ENCODE measurements at regions not wholly inside any gene's neighbourhood (a gene's known extent, or its start where the extent isn't known, plus 50 kb on each side); places are given as distances from the start of the nearest gene placed in this dataset.

DNA sequence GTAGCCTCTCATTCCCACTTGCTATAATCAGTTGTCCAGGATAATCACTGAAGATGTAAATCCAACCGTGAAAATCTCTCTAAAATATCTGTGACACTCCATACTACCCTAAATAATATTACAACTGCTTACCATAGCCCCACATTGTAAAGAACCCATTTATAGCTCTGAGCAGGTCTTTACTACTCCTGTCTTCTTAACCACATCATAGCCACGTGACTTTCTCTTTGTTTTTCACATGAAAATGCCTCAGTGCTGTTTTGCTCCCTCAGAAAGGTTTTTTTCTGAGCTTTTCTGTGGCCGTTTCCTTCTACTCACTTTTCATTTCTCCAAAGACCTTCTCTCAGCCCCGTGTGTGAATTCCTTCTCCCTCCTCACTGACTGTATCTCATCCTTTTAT, 662.2 kb upstream of the ADARB2 start:
- no peak for DNase-seq (ENCODE audit: low read depth)

DNA sequence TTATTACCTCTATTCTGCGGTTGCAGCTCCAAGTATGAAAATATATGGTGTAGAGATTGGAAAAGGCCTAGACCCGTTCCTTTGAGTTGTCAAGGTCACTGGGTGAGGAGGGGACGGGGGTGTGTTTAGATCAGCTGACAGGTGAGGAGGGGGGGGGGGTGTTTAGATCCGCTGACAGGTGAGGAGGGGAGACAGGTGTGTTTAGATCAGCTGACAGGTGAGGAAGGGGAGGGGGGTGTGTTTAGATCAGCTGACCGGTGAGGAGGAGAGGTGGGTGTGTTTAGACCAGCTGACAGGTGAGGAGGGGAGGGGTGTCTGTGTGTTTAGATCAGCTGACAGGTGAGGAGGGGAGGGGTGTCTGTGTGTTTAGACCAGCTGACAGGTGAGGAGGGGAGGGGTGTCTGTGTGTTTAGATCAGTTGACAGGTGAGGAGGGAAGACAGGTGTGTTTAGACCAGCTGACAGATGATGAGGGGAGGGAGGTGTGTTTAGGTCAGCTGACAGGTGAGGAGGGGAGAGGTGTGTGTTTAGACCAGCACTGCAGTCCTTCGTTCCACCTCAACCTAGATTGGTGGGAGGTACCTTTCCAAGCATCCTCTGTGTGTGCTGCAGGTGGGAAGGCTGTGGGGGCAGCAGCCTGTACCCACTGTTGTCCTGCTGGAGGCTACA, 655.0 kb upstream of the ADARB2 start:
- H3K4me3 ChIP-seq (ENCODE audit: low read length): no peak overlapping the region
- no peak for DNase-seq (ENCODE audit: low read depth)
- TF ChIP-seq, protein P1, sequence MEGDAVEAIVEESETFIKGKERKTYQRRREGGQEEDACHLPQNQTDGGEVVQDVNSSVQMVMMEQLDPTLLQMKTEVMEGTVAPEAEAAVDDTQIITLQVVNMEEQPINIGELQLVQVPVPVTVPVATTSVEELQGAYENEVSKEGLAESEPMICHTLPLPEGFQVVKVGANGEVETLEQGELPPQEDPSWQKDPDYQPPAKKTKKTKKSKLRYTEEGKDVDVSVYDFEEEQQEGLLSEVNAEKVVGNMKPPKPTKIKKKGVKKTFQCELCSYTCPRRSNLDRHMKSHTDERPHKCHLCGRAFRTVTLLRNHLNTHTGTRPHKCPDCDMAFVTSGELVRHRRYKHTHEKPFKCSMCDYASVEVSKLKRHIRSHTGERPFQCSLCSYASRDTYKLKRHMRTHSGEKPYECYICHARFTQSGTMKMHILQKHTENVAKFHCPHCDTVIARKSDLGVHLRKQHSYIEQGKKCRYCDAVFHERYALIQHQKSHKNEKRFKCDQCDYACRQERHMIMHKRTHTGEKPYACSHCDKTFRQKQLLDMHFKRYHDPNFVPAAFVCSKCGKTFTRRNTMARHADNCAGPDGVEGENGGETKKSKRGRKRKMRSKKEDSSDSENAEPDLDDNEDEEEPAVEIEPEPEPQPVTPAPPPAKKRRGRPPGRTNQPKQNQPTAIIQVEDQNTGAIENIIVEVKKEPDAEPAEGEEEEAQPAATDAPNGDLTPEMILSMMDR (IDR thresholded peaks at IDR 0.05; ENCODE audit: insufficient read depth, low read depth, low read length, missing control alignments): no peak

More for the DNA sequence above, 662.2 kb upstream of the ADARB2 start:
- TF ChIP-seq, protein P1 (IDR thresholded peaks at IDR 0.05; ENCODE audit: insufficient read depth, low read depth, low read length, missing control alignments): no peak
- no peak overlapping the region for H3K4me3 ChIP-seq (ENCODE audit: low read length)

DNA sequence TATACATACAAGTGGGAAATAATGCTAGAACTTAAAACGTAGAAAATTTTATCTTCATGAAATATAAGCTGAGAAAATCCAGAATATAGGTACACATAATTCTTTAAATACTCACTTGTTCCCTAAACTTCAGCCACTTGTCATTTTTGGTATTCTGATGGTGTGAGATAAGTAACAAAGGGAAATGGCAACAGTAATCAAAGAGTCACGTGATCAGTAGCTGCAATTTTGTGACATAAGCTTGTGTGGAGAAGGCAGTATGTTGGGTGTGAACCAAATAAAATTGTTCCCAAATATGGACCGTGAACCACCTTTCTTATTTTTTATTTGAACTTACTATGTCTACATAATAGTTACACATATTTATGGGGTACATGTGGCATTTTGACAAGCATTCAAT, 650.3 kb upstream of the ADARB2 start:
- no peak for DNase-seq (ENCODE audit: low read depth)
- TF ChIP-seq, protein P1 (IDR thresholded peaks at IDR 0.05; ENCODE audit: insufficient read depth, low read depth, low read length, missing control alignments): no peak
- no peak overlapping the region for H3K4me3 ChIP-seq (ENCODE audit: low read length)

DNA sequence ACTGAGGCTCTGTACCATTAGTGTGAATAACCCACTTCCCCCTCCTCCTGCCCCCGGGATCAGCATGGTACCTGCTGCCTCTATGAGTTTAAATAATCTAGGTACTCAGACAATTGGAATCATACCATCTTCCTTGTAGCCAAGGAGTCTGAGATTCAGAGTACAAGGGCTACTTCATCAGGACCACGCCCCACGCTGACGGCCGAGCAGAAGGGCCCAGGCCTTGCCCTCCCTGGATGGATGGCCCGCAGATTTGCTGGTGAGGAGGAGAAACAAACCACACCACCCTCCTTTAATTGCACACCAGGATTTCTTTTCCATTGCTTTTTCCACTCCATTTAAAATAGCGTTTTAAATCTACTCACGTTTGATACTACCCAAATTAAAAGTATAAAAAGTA, 649.9 kb upstream of the ADARB2 start:
- DNase-seq (ENCODE audit: low read depth): no peak
- TF ChIP-seq, protein P1 (IDR thresholded peaks at IDR 0.05; ENCODE audit: insufficient read depth, low read depth, low read length, missing control alignments): no peak
- H3K4me3 ChIP-seq (ENCODE audit: low read length): no peak overlapping the region

DNA sequence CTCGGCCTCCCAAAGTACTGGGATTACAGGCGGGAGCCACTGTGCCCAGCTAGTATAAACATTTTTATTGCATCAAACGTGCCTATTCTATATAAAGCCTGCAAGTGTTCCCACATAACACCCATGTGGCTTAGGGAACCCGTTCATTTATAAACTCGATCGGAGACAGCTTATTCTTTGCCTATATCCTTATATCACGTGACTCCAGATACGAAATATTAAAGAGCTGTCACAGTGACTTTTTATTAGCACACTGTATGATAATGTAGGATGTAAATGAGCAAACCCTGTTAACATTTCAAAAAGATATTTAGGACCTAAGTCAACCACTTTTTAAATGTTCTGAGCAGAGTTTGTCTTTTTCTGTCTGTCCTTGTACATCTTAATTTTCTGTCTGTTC, 642.9 kb upstream of the ADARB2 start:
- TF ChIP-seq, protein P1 (IDR thresholded peaks at IDR 0.05; ENCODE audit: insufficient read depth, low read depth, low read length, missing control alignments): no peak
- no peak for DNase-seq (ENCODE audit: low read depth)

DNA sequence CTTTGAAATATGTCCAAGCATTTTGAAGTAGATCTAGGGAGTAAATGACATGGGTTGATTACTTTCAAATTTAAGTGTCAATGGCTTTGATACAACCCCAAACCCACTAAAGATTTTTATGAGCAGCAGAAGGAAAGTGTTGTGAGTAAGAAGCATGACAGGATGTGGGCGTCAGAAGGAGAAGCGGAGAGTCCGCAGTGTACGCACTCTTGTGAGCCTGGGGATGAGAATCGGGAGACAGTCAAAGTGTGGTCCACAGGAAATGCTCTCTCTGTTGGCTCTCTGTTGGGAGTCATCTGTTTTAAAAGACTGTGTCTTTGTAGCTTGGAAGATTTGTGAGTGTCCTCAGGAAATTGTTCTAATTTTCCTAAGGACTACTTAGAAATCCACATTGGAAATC, 629.8 kb upstream of the ADARB2 start:
- no peak for DNase-seq (ENCODE audit: low read depth)
- TF ChIP-seq, protein P1 (IDR thresholded peaks at IDR 0.05; ENCODE audit: insufficient read depth, low read depth, low read length, missing control alignments): no peak
- no peak overlapping the region for H3K4me3 ChIP-seq (ENCODE audit: low read length)

More for the DNA sequence above, 642.9 kb upstream of the ADARB2 start:
- no peak overlapping the region for H3K4me3 ChIP-seq (ENCODE audit: low read length)

All from epithelial cell of esophagus (primary cell).